ENCODE measurements at regions not wholly inside any gene's neighbourhood (a gene's known extent, or its start where the extent isn't known, plus 50 kb on each side); places are given as distances from the start of the nearest gene placed in this dataset.

GRCh38 chr12:127374447-127374846 lies 892.5 kb upstream of the TMEM132C start:
- ATAC-seq (ENCODE audit: low read depth) (no peak), DNase-seq (no peak)
- no peaks in the 10 kb centered on the region for H3K4me1 ChIP-seq (ENCODE audit: control insufficient read depth in 2 of 2, insufficient read depth in 2 of 2, low read length in 2 of 2)
- no peaks in the 10 kb centered on the region for H3K9me3 Mint-ChIP-seq (ENCODE audit: insufficient read depth)
- TF ChIP-seq CTCF (IDR thresholded peaks at IDR 0.05) (no peak), EZH2 (IDR thresholded peaks at IDR 0.05; ENCODE audit: borderline replicate concordance, insufficient read depth, low read depth, low read length, poor library complexity, severe bottlenecking) (no peak)
- H3K4me3 ChIP-seq (ENCODE audit: control extremely low read depth in 1 of 5, extremely low read depth in 1 of 5, insufficient read depth in 1 of 5, low read depth in 2 of 5, low read length in 4 of 5), result no peak overlapping the region
- no peaks in the 10 kb centered on the region for H3K4me1 Mint-ChIP-seq
- no peak overlapping the region for H3K4me2 ChIP-seq (replicated peaks; ENCODE audit: low read depth, low read length, poor library complexity, severe bottlenecking)
- ChIA-PET CTCF (no interaction called here), POLR2A (no interaction called here)
- H3K27ac Mint-ChIP-seq, result no peak overlapping the region
- peaks cover 0 to 8% (median 0%) of the 10 kb centered on the region in 3 donors for H3K9me3 ChIP-seq (ENCODE audit: control extremely low read depth in 1 of 3, control insufficient read depth in 2 of 3, insufficient read depth in 1 of 3, low read length in 2 of 3)
- no peaks in the 10 kb centered on the region for H3K36me3 ChIP-seq (replicated peaks in 1 of 2; ENCODE audit: control extremely low read depth in 1 of 2, control insufficient read depth in 1 of 2, extremely low read depth in 1 of 2, insufficient read depth in 2 of 2, low read length in 1 of 2)
- H3K79me2 ChIP-seq (ENCODE audit: control insufficient read depth, insufficient read depth, low read length), result no peaks in the 10 kb centered on the region
- intact Hi-C loops (cut with micrococcal nuclease), result no loop called here
- H2AFZ ChIP-seq (ENCODE audit: insufficient read depth, low read depth, low read length, poor library complexity, severe bottlenecking), result no peak overlapping the region
- H3K27me3 Mint-ChIP-seq, result no peaks in the 10 kb centered on the region
- no peak overlapping the region for H3K9ac ChIP-seq (ENCODE audit: low read length)
- no peaks in the 10 kb centered on the region for H4K20me1 ChIP-seq (ENCODE audit: control insufficient read depth, insufficient read depth, low read length, poor library complexity, severe bottlenecking)
- H3K27me3 ChIP-seq (replicated peaks in 1 of 4; ENCODE audit: control extremely low read depth in 1 of 4, control insufficient read depth in 3 of 4, insufficient read depth in 4 of 4, low read length in 3 of 4), result no peaks in the 10 kb centered on the region
- no peak overlapping the region for H3K4me3 Mint-ChIP-seq
- no peak overlapping the region for H3K27ac ChIP-seq (ENCODE audit: low read length in 2 of 2)

GRCh38 chr12:127381043-127381668 lies 885.8 kb upstream of the TMEM132C start:
- intact Hi-C loops (cut with micrococcal nuclease), result no loop called here
- ATAC-seq (ENCODE audit: low read depth), result no peak

More at GRCh38 chr12:127381043-127381668, 885.8 kb upstream of the TMEM132C start:
- no peak overlapping the region for H3K27ac Mint-ChIP-seq
- Histone ChIP-seq H3K9me3 (ENCODE audit: control extremely low read depth in 1 of 3, control insufficient read depth in 2 of 3, insufficient read depth in 1 of 3, low read length in 2 of 3) (no peaks in the 10 kb centered on the region), H3K79me2 (ENCODE audit: control insufficient read depth, insufficient read depth, low read length) (no peaks in the 10 kb centered on the region), H4K20me1 (ENCODE audit: control insufficient read depth, insufficient read depth, low read length, poor library complexity, severe bottlenecking) (no peaks in the 10 kb centered on the region), H3K4me2 (replicated peaks; ENCODE audit: low read depth, low read length, poor library complexity, severe bottlenecking) (no peak overlapping the region), H3K36me3 (replicated peaks in 1 of 2; ENCODE audit: control extremely low read depth in 1 of 2, control insufficient read depth in 1 of 2, extremely low read depth in 1 of 2, insufficient read depth in 2 of 2, low read length in 1 of 2) (no peaks in the 10 kb centered on the region), H3K27me3 (replicated peaks in 1 of 4; ENCODE audit: control extremely low read depth in 1 of 4, control insufficient read depth in 3 of 4, insufficient read depth in 4 of 4, low read length in 3 of 4) (no peaks in the 10 kb centered on the region), H3K27ac (ENCODE audit: low read length in 2 of 2) (no peak overlapping the region), H3K9ac (ENCODE audit: low read length) (no peak overlapping the region), H3K4me1 (ENCODE audit: control insufficient read depth in 2 of 2, insufficient read depth in 2 of 2, low read length in 2 of 2) (no peaks in the 10 kb centered on the region), H2AFZ (ENCODE audit: insufficient read depth, low read depth, low read length, poor library complexity, severe bottlenecking) (no peak overlapping the region), H3K4me3 (ENCODE audit: control extremely low read depth in 1 of 5, extremely low read depth in 1 of 5, insufficient read depth in 1 of 5, low read depth in 2 of 5, low read length in 4 of 5) (no peak overlapping the region)
- no peaks in the 10 kb centered on the region for H3K9me3 Mint-ChIP-seq (ENCODE audit: insufficient read depth)
- H3K27me3 Mint-ChIP-seq, result no peaks in the 10 kb centered on the region
- H3K4me1 Mint-ChIP-seq, result no peaks in the 10 kb centered on the region
- no peak for TF ChIP-seq CTCF (IDR thresholded peaks at IDR 0.05)
- no peak for TF ChIP-seq EZH2 (IDR thresholded peaks at IDR 0.05; ENCODE audit: borderline replicate concordance, insufficient read depth, low read depth, low read length, poor library complexity, severe bottlenecking)
- H3K4me3 Mint-ChIP-seq, result no peak overlapping the region
- DNase-seq, result peak; percentile 8
- ChIA-PET CTCF (no interaction called here), POLR2A (no interaction called here)
- WGBS (ENCODE audit: insufficient coverage), result 4% methylated on average over 27 of the region's 33 CpGs

Measured in B cell (primary cell).